Psoas muscle (tissue), 7 donors: ENCODE measurements at regions not wholly inside any gene's neighbourhood (a gene's known extent, or its start where the extent isn't known, plus 50 kb on each side); places are given as distances from the start of the nearest gene placed in this dataset.
A peak's percentile ranks its signal among the peaks of the same experiment; 100 is the strongest.

Experiments used
- ATAC-seq, 4 donors: fragments of 200-7000 bp; cut with Tn5 transposase; one replicate each; pipeline ENCODE4 v1.9.1; 2020; ENCODE audit warnings: moderate library complexity in 3 of 4, mild to moderate bottlenecking in 2 of 4
- DNase-seq, 2 donors: peaks; one replicate each; pipeline ENCODE4 v3.0.0-alpha.2; 2020
- H3K27ac ChIP-seq: fragments of 200-600 bp; one replicate; pipeline ENCODE4 v1.8.0; 2022
- H3K27me3 ChIP-seq, 3 donors: fragments of 200-600 bp in 1 of 3; one replicate each; pipeline versions ENCODE4 v1.6.1 to v1.8.0; 2013 to 2022; ENCODE audit warnings: low read length in 2 of 3, mild to moderate bottlenecking in 2 of 3, moderate library complexity in 1 of 3; ENCODE audit not compliant: insufficient read depth in 3 of 3
- H3K36me3 ChIP-seq, 2 donors: fragments of 200-600 bp in 1 of 2; one replicate each; pipeline versions ENCODE4 v1.6.1 to v1.8.0; 2013 to 2022; ENCODE audit warnings: low read depth in 1 of 2, mild to moderate bottlenecking in 1 of 2, moderate library complexity in 1 of 2; ENCODE audit not compliant: insufficient read depth in 1 of 2
- H3K4me1 ChIP-seq: fragments of 200-600 bp; one replicate; pipeline ENCODE4 v1.8.0; 2022
- H3K4me3 ChIP-seq: fragments of 200-600 bp; one replicate; pipeline ENCODE4 v1.8.0; 2022; ENCODE audit warnings: mild to moderate bottlenecking
- H3K9me3 ChIP-seq: fragments of 200-600 bp; one replicate; pipeline ENCODE4 v1.8.0; 2022
- CTCF ChIP-seq: fragments of 200-600 bp; IDR thresholded peaks from one replicate; pipeline ENCODE4 v1.8.0; 2022; ENCODE audit warnings: antibody characterized with exemption
- WGBS, 3 donors: extraction: QIAGEN DNeasy Blood & Tissue Kit; methylation state at CpG; one replicate each; pipeline versions ENCODE4 v1.1.6 to v1.1.7; 2013; 5-methylcytosine and 5-hydroxymethylcytosine counted together
- intact Hi-C, 2 donors: fragments of 100-400 bp; cut with DNase I; formaldehyde crosslinking; loops; one replicate each; pipeline versions ENCODE4 v1.11.0 to v1.14.2; 2022
- donor health status: healthy with polysubstance abuse.
- donor health status: DM: no; HTN: no; CAD: no; lungs with moderate emphysema.
- donor health status: Bipolar disorder and iron deficiency.
- donor health status: healthy.
- donor health status: DM: yes; HTN: yes; CAD: no.
- donor health status: DM: no; HTN: no; CAD: no.
- donor health status: DM: yes; HTN: yes; CAD: no.

GRCh38 chr17:79560527-79560926, 50.3 kb downstream of the RBFOX3 start:
- Histone ChIP-seq H3K27ac (no peak overlapping the region), H3K36me3 (no peaks in the 10 kb centered on the region), H3K9me3 (no peaks in the 10 kb centered on the region), H3K4me1 (no peaks in the 10 kb centered on the region), H3K27me3 (peaks cover 0 to 79% (median 12%) of the 10 kb centered on the region in 3 donors), H3K4me3 (no peak overlapping the region)
- peak in 1 of 2 donors; percentile 32 for DNase-seq
- TF ChIP-seq CTCF = no peak
- intact Hi-C loops = no loop called here
- 75 to 79% (median 76%) methylated on average over 13 of the region's 13 CpGs for WGBS, 3 donors
- no peak for ATAC-seq

GRCh38 chr17:79559111-79559887, 51.6 kb downstream of the RBFOX3 start:
- no peak for TF ChIP-seq CTCF
- H3K4me1 ChIP-seq = no peaks in the 10 kb centered on the region
- peaks cover 0 to 75% (median 12%) of the 10 kb centered on the region in 3 donors for H3K27me3 ChIP-seq
- DNase-seq = no peak
- ATAC-seq = no peak
- H3K4me3 ChIP-seq = no peak overlapping the region
- 95 to 100% (median 95%) methylated on average over 2 of the region's 2 CpGs for WGBS, 3 donors
- no peaks in the 10 kb centered on the region for H3K36me3 ChIP-seq
- intact Hi-C loops = no loop called here
- H3K27ac ChIP-seq = no peak overlapping the region
- H3K9me3 ChIP-seq = no peaks in the 10 kb centered on the region

GRCh38 chr17:79558091-79558900, 52.6 kb downstream of the RBFOX3 start:
- H3K4me1 ChIP-seq = no peaks in the 10 kb centered on the region
- no peaks in the 10 kb centered on the region for H3K36me3 ChIP-seq
- no peak for TF ChIP-seq CTCF
- intact Hi-C loops = no loop called here
- H3K9me3 ChIP-seq = peaks cover 6% of the 10 kb centered on the region
- H3K27ac ChIP-seq = no peak overlapping the region
- peaks cover 0 to 65% (median 12%) of the 10 kb centered on the region in 3 donors for H3K27me3 ChIP-seq
- WGBS, 3 donors = 37 to 47% (median 42%) methylated on average over 24 of the region's 24 CpGs
- ATAC-seq = no peak
- H3K4me3 ChIP-seq = no peak overlapping the region
- DNase-seq = peak in 1 of 2 donors; percentile 21

GRCh38 chr17:79557276-79558090, 53.4 kb downstream of the RBFOX3 start:
- Histone ChIP-seq H3K36me3 (no peaks in the 10 kb centered on the region), H3K27me3 (peaks cover 0 to 56% (median 12%) of the 10 kb centered on the region in 3 donors), H3K27ac (no peak overlapping the region), H3K4me1 (no peaks in the 10 kb centered on the region), H3K4me3 (no peak overlapping the region), H3K9me3 (peaks cover 13% of the 10 kb centered on the region)
- ATAC-seq (no peak), DNase-seq (peak in 1 of 2 donors; percentile 26)
- intact Hi-C loops = no loop called here
- WGBS, 3 donors = 26 to 32% (median 31%) methylated on average over 22 of the region's 22 CpGs
- TF ChIP-seq CTCF = no peak
